ENCODE measurements at regions not wholly inside any gene's neighbourhood (a gene's known extent, or its start where the extent isn't known, plus 50 kb on each side); places are given as distances from the start of the nearest gene placed in this dataset.

DNA sequence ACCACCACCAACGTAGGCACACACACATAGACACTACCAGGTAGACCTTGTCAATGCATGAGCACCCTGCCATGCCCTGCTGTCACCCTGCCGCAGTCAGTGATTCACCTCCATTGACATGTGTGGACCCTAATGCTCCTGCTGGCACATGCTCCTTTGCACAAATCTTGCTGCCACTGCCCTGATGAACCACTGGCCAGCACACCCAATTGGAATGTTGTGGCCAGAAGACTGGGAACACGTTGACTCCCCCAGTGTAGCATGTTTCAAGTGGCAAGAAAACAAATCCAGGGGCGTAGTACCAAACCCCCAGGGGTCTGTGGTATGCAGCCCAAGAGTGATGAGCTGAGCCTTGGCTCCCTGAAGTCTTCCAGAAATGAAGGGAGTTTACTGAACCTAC is 486.4 kb upstream of the KIF2B start:
- BruUV-seq (replicated peaks) = no TSS peak
- ATAC-seq = no peak

More for the DNA sequence above, 486.4 kb upstream of the KIF2B start:
- H3K27me3 ChIP-seq (ENCODE audit: insufficient read depth, low read length) = no peaks in the 10 kb centered on the region
- H3K36me3 ChIP-seq (ENCODE audit: control insufficient read depth in 1 of 2, insufficient read depth in 2 of 2, low read length in 2 of 2) = no peaks in the 10 kb centered on the region
- CTCF ChIA-PET = no interaction called here
- POLR2A ChIA-PET = no interaction called here
- H3K9me2 ChIP-seq (ENCODE audit: insufficient read depth) = no peaks in the 10 kb centered on the region
- H4K20me1 ChIP-seq (ENCODE audit: insufficient read depth) = no peaks in the 10 kb centered on the region
- no peak overlapping the region for H3K4me2 ChIP-seq (ENCODE audit: low read length)
- RAD21 ChIA-PET (ENCODE audit: low non-redundant PET in 1 of 2, low total read pairs in 2 of 2, uncharacterized antibody in 2 of 2, unreplicated experiment in 2 of 2) = no interaction called here
- DNase-seq (ENCODE audit: low read depth, low spot score) = no peak
- no peak overlapping the region for H3K9ac ChIP-seq (ENCODE audit: low read length)
- H3K4me1 ChIP-seq (ENCODE audit: control insufficient read depth in 1 of 2, insufficient read depth in 2 of 2, low read length in 2 of 2) = no peaks in the 10 kb centered on the region
- H2AFZ ChIP-seq (ENCODE audit: low read depth, low read length, poor library complexity, severe bottlenecking) = no peak overlapping the region
- no peak overlapping the region for H3K4me3 ChIP-seq (replicated peaks in 1 of 2; ENCODE audit: low read depth in 1 of 2, low read length in 2 of 2)
- H3K9me3 ChIP-seq (ENCODE audit: control insufficient read depth in 1 of 2, insufficient read depth in 1 of 2, low read depth in 1 of 2, low read length in 2 of 2) = peaks cover 35 to 56% of the 10 kb centered on the region in 2 experiments
- H3K79me2 ChIP-seq (ENCODE audit: insufficient read depth, low read length) = no peaks in the 10 kb centered on the region
- intact Hi-C loops (cut with micrococcal nuclease) = no loop called here
- H3K27ac ChIP-seq (ENCODE audit: low read depth, low read length) = no peak overlapping the region
- TF ChIP-seq SP1 (IDR thresholded peaks at IDR 0.05; ENCODE audit: low read depth) = no peak
- TF ChIP-seq, protein P1, sequence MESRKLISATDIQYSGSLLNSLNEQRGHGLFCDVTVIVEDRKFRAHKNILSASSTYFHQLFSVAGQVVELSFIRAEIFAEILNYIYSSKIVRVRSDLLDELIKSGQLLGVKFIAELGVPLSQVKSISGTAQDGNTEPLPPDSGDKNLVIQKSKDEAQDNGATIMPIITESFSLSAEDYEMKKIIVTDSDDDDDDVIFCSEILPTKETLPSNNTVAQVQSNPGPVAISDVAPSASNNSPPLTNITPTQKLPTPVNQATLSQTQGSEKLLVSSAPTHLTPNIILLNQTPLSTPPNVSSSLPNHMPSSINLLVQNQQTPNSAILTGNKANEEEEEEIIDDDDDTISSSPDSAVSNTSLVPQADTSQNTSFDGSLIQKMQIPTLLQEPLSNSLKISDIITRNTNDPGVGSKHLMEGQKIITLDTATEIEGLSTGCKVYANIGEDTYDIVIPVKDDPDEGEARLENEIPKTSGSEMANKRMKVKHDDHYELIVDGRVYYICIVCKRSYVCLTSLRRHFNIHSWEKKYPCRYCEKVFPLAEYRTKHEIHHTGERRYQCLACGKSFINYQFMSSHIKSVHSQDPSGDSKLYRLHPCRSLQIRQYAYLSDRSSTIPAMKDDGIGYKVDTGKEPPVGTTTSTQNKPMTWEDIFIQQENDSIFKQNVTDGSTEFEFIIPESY (IDR thresholded peaks at IDR 0.05; ENCODE audit: extremely low read depth, insufficient replicate concordance, low read length) = no peak
- no peak for TF ChIP-seq EZH2 (IDR thresholded peaks at IDR 0.05)
- TF ChIP-seq EZH2phosphoT487 (IDR thresholded peaks at IDR 0.05; ENCODE audit: borderline replicate concordance) = no peak
- TF ChIP-seq SRF (IDR thresholded peaks at IDR 0.05; ENCODE audit: low read depth) = no peak
- TF ChIP-seq, protein P2, sequence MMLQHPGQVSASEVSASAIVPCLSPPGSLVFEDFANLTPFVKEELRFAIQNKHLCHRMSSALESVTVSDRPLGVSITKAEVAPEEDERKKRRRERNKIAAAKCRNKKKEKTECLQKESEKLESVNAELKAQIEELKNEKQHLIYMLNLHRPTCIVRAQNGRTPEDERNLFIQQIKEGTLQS (IDR thresholded peaks at IDR 0.05) = no peak
- TF ChIP-seq, protein P3, sequence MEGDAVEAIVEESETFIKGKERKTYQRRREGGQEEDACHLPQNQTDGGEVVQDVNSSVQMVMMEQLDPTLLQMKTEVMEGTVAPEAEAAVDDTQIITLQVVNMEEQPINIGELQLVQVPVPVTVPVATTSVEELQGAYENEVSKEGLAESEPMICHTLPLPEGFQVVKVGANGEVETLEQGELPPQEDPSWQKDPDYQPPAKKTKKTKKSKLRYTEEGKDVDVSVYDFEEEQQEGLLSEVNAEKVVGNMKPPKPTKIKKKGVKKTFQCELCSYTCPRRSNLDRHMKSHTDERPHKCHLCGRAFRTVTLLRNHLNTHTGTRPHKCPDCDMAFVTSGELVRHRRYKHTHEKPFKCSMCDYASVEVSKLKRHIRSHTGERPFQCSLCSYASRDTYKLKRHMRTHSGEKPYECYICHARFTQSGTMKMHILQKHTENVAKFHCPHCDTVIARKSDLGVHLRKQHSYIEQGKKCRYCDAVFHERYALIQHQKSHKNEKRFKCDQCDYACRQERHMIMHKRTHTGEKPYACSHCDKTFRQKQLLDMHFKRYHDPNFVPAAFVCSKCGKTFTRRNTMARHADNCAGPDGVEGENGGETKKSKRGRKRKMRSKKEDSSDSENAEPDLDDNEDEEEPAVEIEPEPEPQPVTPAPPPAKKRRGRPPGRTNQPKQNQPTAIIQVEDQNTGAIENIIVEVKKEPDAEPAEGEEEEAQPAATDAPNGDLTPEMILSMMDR (IDR thresholded peaks at IDR 0.05 in 2 of 3, conservative IDR thresholded peaks at IDR 0.05 in 1 of 3; ENCODE audit: borderline replicate concordance in 1 of 3, insufficient read depth in 1 of 3, low read depth in 2 of 3, low read length in 2 of 3) = no peak
- no peak for TF ChIP-seq POLR2A (IDR thresholded peaks at IDR 0.05; ENCODE audit: borderline replicate concordance, extremely low read depth, insufficient read depth, insufficient read length)
- no peak for TF ChIP-seq ZFX (IDR thresholded peaks at IDR 0.05)
- TF ChIP-seq POLR2AphosphoS5 (IDR thresholded peaks at IDR 0.05; ENCODE audit: low read depth, low read length) = no peak
- no peak for TF ChIP-seq EGR1 (IDR thresholded peaks at IDR 0.05; ENCODE audit: low read depth)
- TF ChIP-seq, protein P4, sequence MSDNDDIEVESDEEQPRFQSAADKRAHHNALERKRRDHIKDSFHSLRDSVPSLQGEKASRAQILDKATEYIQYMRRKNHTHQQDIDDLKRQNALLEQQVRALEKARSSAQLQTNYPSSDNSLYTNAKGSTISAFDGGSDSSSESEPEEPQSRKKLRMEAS (IDR thresholded peaks at IDR 0.05) = no peak
- no peak for TF ChIP-seq SIN3A (IDR thresholded peaks at IDR 0.05; ENCODE audit: low read depth)

All from HCT116 (cell line).